Mucosa of gallbladder (tissue), 1 donor: ENCODE measurements at regions not wholly inside any gene's neighbourhood (a gene's known extent, or its start where the extent isn't known, plus 50 kb on each side); places are given as distances from the start of the nearest gene placed in this dataset.
"Not testable (repeated sequence)": the region's sequence is repeated elsewhere in the genome, so short reads cannot be mapped to it uniquely, and the experiment has no call there.

Source experiments
- DNase-seq: peaks from one replicate; pipeline ENCODE4 v3.0.0-alpha.2; 2020; ENCODE audit warnings: low spot score
- donor health status: DM: no; HTN: no; CAD: no.

- no peak for DNase-seq
Measured at GRCh38 chrX:40887476-40887875, 152.1 kb upstream of the MED14 start.

- DNase-seq, result no peak
Measured at GRCh38 chrX:40891798-40892197, 156.5 kb upstream of the MED14 start.

GRCh38 chrX:40893251-40893910 lies 158.0 kb upstream of the MED14 start:
- DNase-seq, result no peak

GRCh38 chrX:40895246-40895645 lies 159.9 kb upstream of the MED14 start:
- DNase-seq, result no peak

- DNase-seq, result no peak
Measured at GRCh38 chrX:40897718-40898270, 162.5 kb upstream of the MED14 start.

- not testable (repeated sequence) for DNase-seq
Measured at GRCh38 chrX:40904739-40905138, 169.4 kb upstream of the MED14 start.

GRCh38 chrX:40908026-40908425 lies 172.7 kb upstream of the MED14 start:
- DNase-seq, result no peak

GRCh38 chrX:40908857-40909475 lies 173.6 kb upstream of the MED14 start:
- no peak for DNase-seq

- DNase-seq, result no peak
Measured at GRCh38 chrX:40912166-40912565, 173.1 kb upstream of the USP9X start.

- DNase-seq, result no peak
Measured at GRCh38 chrX:40912576-40912975, 172.7 kb upstream of the USP9X start.

GRCh38 chrX:40920351-40920750 lies 164.9 kb upstream of the USP9X start:
- DNase-seq, result no peak

GRCh38 chrX:40922307-40922706 lies 162.9 kb upstream of the USP9X start:
- DNase-seq, result no peak

GRCh38 chrX:40926739-40927427 lies 158.4 kb upstream of the USP9X start:
- not testable (repeated sequence) for DNase-seq

- no peak for DNase-seq
Measured at GRCh38 chrX:40928076-40928475, 157.2 kb upstream of the USP9X start.

GRCh38 chrX:40931921-40932320 lies 153.3 kb upstream of the USP9X start:
- DNase-seq, result no peak

- DNase-seq, result no peak
Measured at GRCh38 chrX:40933132-40933705, 152.0 kb upstream of the USP9X start.

GRCh38 chrX:40933706-40934425 lies 151.4 kb upstream of the USP9X start:
- DNase-seq, result no peak

GRCh38 chrX:40936827-40937226 lies 148.4 kb upstream of the USP9X start:
- DNase-seq, result no peak

- no peak for DNase-seq
Measured at GRCh38 chrX:40938423-40938822, 146.8 kb upstream of the USP9X start.

GRCh38 chrX:40943093-40943641 lies 142.1 kb upstream of the USP9X start:
- DNase-seq, result no peak

GRCh38 chrX:40945361-40945713 lies 139.9 kb upstream of the USP9X start:
- peak; percentile 52 for DNase-seq

- no peak for DNase-seq
Measured at GRCh38 chrX:40947276-40947675, 138.0 kb upstream of the USP9X start.
